ENCODE measurements at regions not wholly inside any gene's neighbourhood (a gene's known extent, or its start where the extent isn't known, plus 50 kb on each side); places are given as distances from the start of the nearest gene placed in this dataset.

GRCh38 chr14:86388216-86388615 lies 858.3 kb downstream of the FLRT2 start:
- Histone ChIP-seq H3K27me3 (ENCODE audit: control insufficient read depth in 4 of 4, insufficient read depth in 4 of 4, low read length in 3 of 4) (no peaks in the 10 kb centered on the region), H3K9me3 (ENCODE audit: control insufficient read depth in 4 of 4, low read length in 3 of 4) (peaks cover 2 to 5% (median 3%) of the 10 kb centered on the region in 4 donors), H3K4me3 (ENCODE audit: low read depth in 1 of 3, low read length in 3 of 3) (no peak overlapping the region), H3K27ac (ENCODE audit: low read depth in 1 of 2, low read length in 2 of 2) (no peak overlapping the region), H3K36me3 (ENCODE audit: control insufficient read depth in 4 of 4, insufficient read depth in 3 of 4, low read depth in 1 of 4, low read length in 3 of 4) (no peaks in the 10 kb centered on the region), H3K9ac (ENCODE audit: low read depth in 1 of 2, low read length in 2 of 2) (no peak overlapping the region), H3K4me1 (ENCODE audit: control insufficient read depth in 4 of 4, insufficient read depth in 4 of 4, low read length in 3 of 4) (no peaks in the 10 kb centered on the region)
- WGBS, result 77% methylated on average over 3 of the region's 3 CpGs
- no peak for DNase-seq (ENCODE audit: low spot score)
- TF ChIP-seq EGR1 (IDR thresholded peaks at IDR 0.05; ENCODE audit: low read depth in 2 of 2), result no peak
- TF ChIP-seq HNF4G (IDR thresholded peaks at IDR 0.05), result no peak
- TF ChIP-seq YY1 (IDR thresholded peaks at IDR 0.05), result no peak
- TF ChIP-seq, protein P1, sequence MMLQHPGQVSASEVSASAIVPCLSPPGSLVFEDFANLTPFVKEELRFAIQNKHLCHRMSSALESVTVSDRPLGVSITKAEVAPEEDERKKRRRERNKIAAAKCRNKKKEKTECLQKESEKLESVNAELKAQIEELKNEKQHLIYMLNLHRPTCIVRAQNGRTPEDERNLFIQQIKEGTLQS (IDR thresholded peaks at IDR 0.05), result no peak
- no peak for TF ChIP-seq RAD21 (IDR thresholded peaks at IDR 0.05)

DNA sequence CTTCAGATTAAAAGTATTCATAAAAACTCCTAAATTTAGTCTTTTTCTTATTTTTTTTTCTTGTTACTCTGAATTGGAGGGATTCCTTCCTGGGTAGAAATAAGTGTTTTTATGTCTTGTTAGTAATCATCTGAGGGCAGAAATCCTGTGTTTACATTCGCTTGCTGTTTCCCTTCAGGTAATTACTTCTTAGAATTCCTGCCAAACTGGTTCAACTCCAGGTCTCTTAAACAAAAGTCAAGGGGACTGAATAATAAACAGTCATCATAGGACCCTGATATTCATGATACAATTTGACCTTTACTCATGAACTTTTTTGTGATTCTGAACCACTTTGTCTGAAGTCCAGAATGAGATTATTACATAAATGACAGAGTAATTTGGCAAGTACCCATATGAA lies 843.9 kb downstream of the FLRT2 start:
- 69% methylated on average over 1 of the region's 1 CpG for WGBS

More for the DNA sequence above, 843.9 kb downstream of the FLRT2 start:
- no peaks in the 10 kb centered on the region for H3K4me1 ChIP-seq (ENCODE audit: control insufficient read depth in 4 of 4, insufficient read depth in 4 of 4, low read length in 3 of 4)
- H3K27ac ChIP-seq (ENCODE audit: low read depth in 1 of 2, low read length in 2 of 2), result no peak overlapping the region
- no peaks in the 10 kb centered on the region for H3K36me3 ChIP-seq (ENCODE audit: control insufficient read depth in 4 of 4, insufficient read depth in 3 of 4, low read depth in 1 of 4, low read length in 3 of 4)
- H3K27me3 ChIP-seq (ENCODE audit: control insufficient read depth in 4 of 4, insufficient read depth in 4 of 4, low read length in 3 of 4), result no peaks in the 10 kb centered on the region
- H3K9ac ChIP-seq (ENCODE audit: low read depth in 1 of 2, low read length in 2 of 2), result no peak overlapping the region
- peaks cover 0 to 5% (median 2%) of the 10 kb centered on the region in 4 donors for H3K9me3 ChIP-seq (ENCODE audit: control insufficient read depth in 4 of 4, low read length in 3 of 4)
- H3K4me3 ChIP-seq (ENCODE audit: low read depth in 1 of 3, low read length in 3 of 3), result no peak overlapping the region
- TF ChIP-seq FOXA2 (IDR thresholded peaks at IDR 0.05) (no peak), CTCF (IDR thresholded peaks at IDR 0.05; ENCODE audit: low read depth, low read length, missing input control) (no peak), TAF1 (conservative IDR thresholded peaks at IDR 0.05) (no peak), RAD21 (IDR thresholded peaks at IDR 0.05) (no peak), HNF4G (IDR thresholded peaks at IDR 0.05) (no peak), FOXA1 (IDR thresholded peaks at IDR 0.05) (no peak)
- TF ChIP-seq, protein P2, sequence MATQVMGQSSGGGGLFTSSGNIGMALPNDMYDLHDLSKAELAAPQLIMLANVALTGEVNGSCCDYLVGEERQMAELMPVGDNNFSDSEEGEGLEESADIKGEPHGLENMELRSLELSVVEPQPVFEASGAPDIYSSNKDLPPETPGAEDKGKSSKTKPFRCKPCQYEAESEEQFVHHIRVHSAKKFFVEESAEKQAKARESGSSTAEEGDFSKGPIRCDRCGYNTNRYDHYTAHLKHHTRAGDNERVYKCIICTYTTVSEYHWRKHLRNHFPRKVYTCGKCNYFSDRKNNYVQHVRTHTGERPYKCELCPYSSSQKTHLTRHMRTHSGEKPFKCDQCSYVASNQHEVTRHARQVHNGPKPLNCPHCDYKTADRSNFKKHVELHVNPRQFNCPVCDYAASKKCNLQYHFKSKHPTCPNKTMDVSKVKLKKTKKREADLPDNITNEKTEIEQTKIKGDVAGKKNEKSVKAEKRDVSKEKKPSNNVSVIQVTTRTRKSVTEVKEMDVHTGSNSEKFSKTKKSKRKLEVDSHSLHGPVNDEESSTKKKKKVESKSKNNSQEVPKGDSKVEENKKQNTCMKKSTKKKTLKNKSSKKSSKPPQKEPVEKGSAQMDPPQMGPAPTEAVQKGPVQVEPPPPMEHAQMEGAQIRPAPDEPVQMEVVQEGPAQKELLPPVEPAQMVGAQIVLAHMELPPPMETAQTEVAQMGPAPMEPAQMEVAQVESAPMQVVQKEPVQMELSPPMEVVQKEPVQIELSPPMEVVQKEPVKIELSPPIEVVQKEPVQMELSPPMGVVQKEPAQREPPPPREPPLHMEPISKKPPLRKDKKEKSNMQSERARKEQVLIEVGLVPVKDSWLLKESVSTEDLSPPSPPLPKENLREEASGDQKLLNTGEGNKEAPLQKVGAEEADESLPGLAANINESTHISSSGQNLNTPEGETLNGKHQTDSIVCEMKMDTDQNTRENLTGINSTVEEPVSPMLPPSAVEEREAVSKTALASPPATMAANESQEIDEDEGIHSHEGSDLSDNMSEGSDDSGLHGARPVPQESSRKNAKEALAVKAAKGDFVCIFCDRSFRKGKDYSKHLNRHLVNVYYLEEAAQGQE (IDR thresholded peaks at IDR 0.05), result no peak
- DNase-seq (ENCODE audit: low spot score), result no peak
